HG03354 (cell line): ENCODE measurements at regions not wholly inside any gene's neighbourhood (a gene's known extent, or its start where the extent isn't known, plus 50 kb on each side); places are given as distances from the start of the nearest gene placed in this dataset.

Experiments used
- ATAC-seq: cut with Tn5 transposase; IDR thresholded peaks from one replicate; pipeline ENCODE4 v1.9.1; 2021; ENCODE audit warnings: mild to moderate bottlenecking; ENCODE audit not compliant: unreplicated experiment, poor library complexity, severe bottlenecking

- no peak for ATAC-seq
Measured at GRCh38 chr10:64091897-64092296, 570.7 kb downstream of the REEP3 start.

GRCh38 chr10:64093304-64093703 is 572.1 kb downstream of the REEP3 start:
- no peak for ATAC-seq

- no peak for ATAC-seq
Measured at GRCh38 chr10:64093946-64094535, 572.8 kb downstream of the REEP3 start.

- no peak for ATAC-seq
Measured at GRCh38 chr10:64096941-64097340, 575.7 kb downstream of the REEP3 start.

- no peak for ATAC-seq
Measured at GRCh38 chr10:64097391-64098122, 576.4 kb downstream of the REEP3 start.

- no peak for ATAC-seq
Measured at GRCh38 chr10:64098994-64099393, 577.8 kb downstream of the REEP3 start.

GRCh38 chr10:64101606-64102263 is 580.5 kb downstream of the REEP3 start:
- no peak for ATAC-seq

- ATAC-seq, result no peak
Measured at GRCh38 chr10:64102264-64102633, 581.0 kb downstream of the REEP3 start.

- ATAC-seq, result no peak
Measured at GRCh38 chr10:64102916-64103315, 581.7 kb downstream of the REEP3 start.

- ATAC-seq, result no peak
Measured at GRCh38 chr10:64103750-64104470, 582.7 kb downstream of the REEP3 start.

GRCh38 chr10:64109926-64110495 is 588.8 kb downstream of the REEP3 start:
- ATAC-seq, result no peak

GRCh38 chr10:64112701-64113355 is 591.6 kb downstream of the REEP3 start:
- ATAC-seq, result no peak

- ATAC-seq, result no peak
Measured at GRCh38 chr10:64113375-64113774, 592.2 kb downstream of the REEP3 start.

- no peak for ATAC-seq
Measured at GRCh38 chr10:64113792-64114191, 592.6 kb downstream of the REEP3 start.

- no peak for ATAC-seq
Measured at GRCh38 chr10:64115471-64115870, 594.3 kb downstream of the REEP3 start.

- ATAC-seq, result no peak
Measured at GRCh38 chr10:64115908-64116643, 594.9 kb downstream of the REEP3 start.

- no peak for ATAC-seq
Measured at GRCh38 chr10:64116707-64117106, 595.5 kb downstream of the REEP3 start.

GRCh38 chr10:64118736-64119135 is 597.5 kb downstream of the REEP3 start:
- no peak for ATAC-seq
